Sigmoid colon (tissue), 6 donors: ENCODE measurements at regions not wholly inside any gene's neighbourhood (a gene's known extent, or its start where the extent isn't known, plus 50 kb on each side); places are given as distances from the start of the nearest gene placed in this dataset.

Source experiments
- DNase-seq: peaks from one replicate; pipeline ENCODE4 v3.0.0-alpha.2; 2019
- H3K27ac ChIP-seq, 4 donors: fragments of 200-600 bp; sonication (generic); one replicate each; pipeline ENCODE4 v1.5.1; 2016 to 2019; ENCODE audit warnings: mild to moderate bottlenecking in 1 of 4
- H3K27me3 ChIP-seq, 3 donors: fragments of 200-600 bp; sonication (generic); one replicate each; pipeline ENCODE4 v1.5.1; 2019; ENCODE audit warnings: mild to moderate bottlenecking in 1 of 3
- H3K36me3 ChIP-seq, 4 donors: fragments of 200-600 bp; sonication (generic); one replicate each; pipeline ENCODE4 v1.5.1; 2016 to 2019
- H3K4me1 ChIP-seq, 4 donors: fragments of 200-600 bp; sonication (generic); one replicate each; pipeline ENCODE4 v1.5.1; 2017 to 2019
- H3K4me3 ChIP-seq, 4 donors: fragments of 200-600 bp; sonication (generic); one replicate each; pipeline ENCODE4 v1.5.1; 2017 to 2019; ENCODE audit warnings: mild to moderate bottlenecking in 2 of 4, moderate library complexity in 1 of 4
- H3K9me3 ChIP-seq, 4 donors: fragments of 200-600 bp in 3 of 4; sonication (generic) in 3 of 4; one replicate each; pipeline versions ENCODE4 v1.5.1 to v1.6.1; 2013 to 2019
- EP300 ChIP-seq, 4 donors: sonication (generic); formaldehyde crosslinking; IDR thresholded peaks; one replicate each; pipeline ENCODE4 v1.6.1; 2017; ENCODE audit warnings: antibody characterized with exemption in 4 of 4
- POLR2A ChIP-seq, 2 donors: fragments of 450-650 bp; IDR thresholded peaks; one replicate each; pipeline ENCODE4 v1.6.1; 2016; ENCODE audit warnings: antibody characterized with exemption in 2 of 2, mild to moderate bottlenecking in 2 of 2, moderate library complexity in 2 of 2
- POLR2AphosphoS5 ChIP-seq, 4 donors: sonication (generic); formaldehyde crosslinking; IDR thresholded peaks; one replicate each; pipeline ENCODE4 v1.6.1; 2017; ENCODE audit warnings: antibody characterized with exemption in 4 of 4
- WGBS, 2 donors: extraction: QIAGEN DNeasy Blood & Tissue Kit; methylation state at CpG; one replicate each; pipeline ENCODE4 v1.1.7; 2013; 5-methylcytosine and 5-hydroxymethylcytosine counted together
- intact Hi-C: fragments of 100-400 bp; cut with DNase I; formaldehyde crosslinking; loops from one replicate; pipeline ENCODE4 v1.15.1; 2023
- TF ChIP-seq, protein P1 (sequence below), 4 experiments: fragments of 450-650 bp in 3 of 4; fragments of 200-600 bp in 1 of 4; IDR thresholded peaks; one replicate each; pipeline ENCODE4 v1.5.1; 2016 to 2019; ENCODE audit warnings: antibody characterized with exemption in 4 of 4, mild to moderate bottlenecking in 3 of 4, moderate library complexity in 2 of 4
- donor health status: healthy with polysubstance abuse.
- donor health status: healthy.

DNA sequence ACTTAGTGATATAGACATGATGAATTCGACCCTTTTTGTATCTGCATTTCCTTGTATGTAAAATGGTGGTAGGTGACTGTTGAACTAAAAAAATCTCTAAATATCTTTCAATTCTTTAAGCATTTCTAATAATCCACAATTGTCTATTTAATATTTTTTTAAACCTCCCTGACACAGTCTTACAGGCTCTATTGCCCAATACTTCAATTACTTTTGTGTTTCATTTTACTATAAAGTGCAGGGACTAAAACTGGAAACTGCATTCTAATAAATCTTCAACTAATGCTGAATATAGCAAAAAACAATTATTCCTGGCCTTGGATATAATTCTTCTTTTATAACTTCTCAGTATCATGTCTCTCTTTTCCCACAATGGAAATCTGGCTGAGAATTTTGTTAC lies 202.7 kb upstream of the PIK3R1 start:
- 83 to 86% methylated on average over 1 of the region's 1 CpG for WGBS, 2 donors
- intact Hi-C loops = no loop called here
- TF ChIP-seq POLR2AphosphoS5 (IDR thresholded peaks at IDR 0.05) = no peak
- TF ChIP-seq, protein P1, sequence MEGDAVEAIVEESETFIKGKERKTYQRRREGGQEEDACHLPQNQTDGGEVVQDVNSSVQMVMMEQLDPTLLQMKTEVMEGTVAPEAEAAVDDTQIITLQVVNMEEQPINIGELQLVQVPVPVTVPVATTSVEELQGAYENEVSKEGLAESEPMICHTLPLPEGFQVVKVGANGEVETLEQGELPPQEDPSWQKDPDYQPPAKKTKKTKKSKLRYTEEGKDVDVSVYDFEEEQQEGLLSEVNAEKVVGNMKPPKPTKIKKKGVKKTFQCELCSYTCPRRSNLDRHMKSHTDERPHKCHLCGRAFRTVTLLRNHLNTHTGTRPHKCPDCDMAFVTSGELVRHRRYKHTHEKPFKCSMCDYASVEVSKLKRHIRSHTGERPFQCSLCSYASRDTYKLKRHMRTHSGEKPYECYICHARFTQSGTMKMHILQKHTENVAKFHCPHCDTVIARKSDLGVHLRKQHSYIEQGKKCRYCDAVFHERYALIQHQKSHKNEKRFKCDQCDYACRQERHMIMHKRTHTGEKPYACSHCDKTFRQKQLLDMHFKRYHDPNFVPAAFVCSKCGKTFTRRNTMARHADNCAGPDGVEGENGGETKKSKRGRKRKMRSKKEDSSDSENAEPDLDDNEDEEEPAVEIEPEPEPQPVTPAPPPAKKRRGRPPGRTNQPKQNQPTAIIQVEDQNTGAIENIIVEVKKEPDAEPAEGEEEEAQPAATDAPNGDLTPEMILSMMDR (IDR thresholded peaks at IDR 0.05) = no peak
- no peak for TF ChIP-seq POLR2A (IDR thresholded peaks at IDR 0.05)
- no peak for TF ChIP-seq EP300 (IDR thresholded peaks at IDR 0.05)
- Histone ChIP-seq H3K36me3 (no peaks in the 10 kb centered on the region), H3K9me3 (no peaks in the 10 kb centered on the region), H3K4me3 (no peak overlapping the region), H3K27ac (no peak overlapping the region), H3K27me3 (no peaks in the 10 kb centered on the region), H3K4me1 (no peaks in the 10 kb centered on the region)
- DNase-seq = no peak

DNA sequence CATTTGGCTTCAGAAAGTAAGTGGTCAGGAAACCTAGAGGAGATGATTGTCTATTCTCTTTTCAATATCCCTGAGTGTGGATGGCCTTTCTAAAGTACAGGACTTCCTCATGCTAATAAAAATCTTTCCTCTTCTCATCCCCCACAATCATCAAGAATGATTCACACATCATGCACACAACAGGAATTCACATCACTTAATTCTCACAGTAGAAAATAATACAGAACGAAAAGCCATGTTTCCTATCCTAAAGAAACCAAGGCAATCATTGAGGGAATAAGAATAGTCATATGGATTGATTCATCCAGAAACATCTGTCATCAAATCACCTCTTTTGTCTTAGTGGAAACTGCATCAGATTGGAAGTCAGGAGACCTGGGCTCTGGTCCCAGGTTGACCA lies 203.1 kb upstream of the PIK3R1 start:
- H3K4me1 ChIP-seq = no peaks in the 10 kb centered on the region
- intact Hi-C loops = no loop called here
- H3K27me3 ChIP-seq = no peaks in the 10 kb centered on the region
- H3K36me3 ChIP-seq = no peaks in the 10 kb centered on the region
- DNase-seq = no peak
- TF ChIP-seq POLR2A (IDR thresholded peaks at IDR 0.05) (no peak), EP300 (IDR thresholded peaks at IDR 0.05) (no peak)
- TF ChIP-seq, protein P1 (IDR thresholded peaks at IDR 0.05) = no peak
- H3K9me3 ChIP-seq = no peaks in the 10 kb centered on the region
- WGBS, 2 donors = 63 to 97% methylated on average over 1 of the region's 1 CpG
- no peak overlapping the region for H3K4me3 ChIP-seq
- no peak overlapping the region for H3K27ac ChIP-seq

DNA sequence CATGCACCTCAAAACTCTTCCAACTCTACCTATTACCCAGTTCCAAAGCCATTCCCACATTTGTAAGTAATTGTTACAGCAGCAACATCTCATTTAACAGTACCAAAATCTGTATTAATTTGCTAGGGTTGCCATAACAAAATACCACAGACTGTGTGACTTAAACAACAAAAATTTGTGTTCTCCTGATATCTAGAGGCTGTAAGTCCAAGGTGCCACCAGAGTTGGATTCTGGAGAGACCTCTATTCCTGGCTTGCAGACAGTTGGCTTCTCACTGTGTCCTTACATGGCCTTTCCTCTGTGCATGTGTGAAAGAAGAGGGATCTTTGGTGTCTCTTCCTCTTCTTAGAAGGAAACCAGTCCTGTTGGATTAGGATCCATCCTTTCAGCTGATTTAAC lies 203.8 kb upstream of the PIK3R1 start:
- intact Hi-C loops = no loop called here
- TF ChIP-seq EP300 (IDR thresholded peaks at IDR 0.05) (no peak), POLR2A (IDR thresholded peaks at IDR 0.05) (no peak)
- TF ChIP-seq, protein P1 (IDR thresholded peaks at IDR 0.05) = no peak
- Histone ChIP-seq H3K27ac (no peak overlapping the region), H3K9me3 (no peaks in the 10 kb centered on the region), H3K4me1 (no peaks in the 10 kb centered on the region), H3K27me3 (no peaks in the 10 kb centered on the region), H3K4me3 (no peak overlapping the region), H3K36me3 (no peaks in the 10 kb centered on the region)
- no peak for DNase-seq

DNA sequence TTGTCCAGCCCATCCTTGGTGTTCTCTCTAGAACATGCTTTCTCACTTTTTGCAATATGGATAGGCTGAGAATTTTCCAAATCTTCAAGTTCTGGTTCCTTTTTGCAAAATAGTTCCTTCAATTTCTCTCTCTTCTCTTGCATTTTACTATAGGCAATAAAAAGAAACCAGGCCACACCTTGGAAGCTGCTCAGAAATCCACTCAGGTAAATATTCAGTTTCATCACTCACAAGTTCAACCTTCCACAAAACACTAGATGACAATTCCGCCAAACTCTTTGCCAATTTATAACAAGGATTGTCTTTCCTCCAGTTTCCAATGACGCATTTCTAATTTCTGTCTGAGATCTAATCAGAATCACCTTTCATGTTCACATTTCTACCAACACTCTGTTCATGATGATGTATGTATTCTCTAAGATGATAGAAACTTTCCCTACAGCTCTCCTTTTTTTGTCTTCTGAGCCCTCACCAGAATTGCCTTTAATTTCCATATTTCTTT lies 204.2 kb upstream of the PIK3R1 start:
- H3K27me3 ChIP-seq = no peaks in the 10 kb centered on the region
- WGBS, 2 donors = 36 to 85% methylated on average over 2 of the region's 2 CpGs
- no peak for TF ChIP-seq POLR2AphosphoS5 (IDR thresholded peaks at IDR 0.05)
- TF ChIP-seq, protein P1 (IDR thresholded peaks at IDR 0.05) = no peak
- TF ChIP-seq EP300 (IDR thresholded peaks at IDR 0.05) = no peak
- TF ChIP-seq POLR2A (IDR thresholded peaks at IDR 0.05) = no peak

DNA sequence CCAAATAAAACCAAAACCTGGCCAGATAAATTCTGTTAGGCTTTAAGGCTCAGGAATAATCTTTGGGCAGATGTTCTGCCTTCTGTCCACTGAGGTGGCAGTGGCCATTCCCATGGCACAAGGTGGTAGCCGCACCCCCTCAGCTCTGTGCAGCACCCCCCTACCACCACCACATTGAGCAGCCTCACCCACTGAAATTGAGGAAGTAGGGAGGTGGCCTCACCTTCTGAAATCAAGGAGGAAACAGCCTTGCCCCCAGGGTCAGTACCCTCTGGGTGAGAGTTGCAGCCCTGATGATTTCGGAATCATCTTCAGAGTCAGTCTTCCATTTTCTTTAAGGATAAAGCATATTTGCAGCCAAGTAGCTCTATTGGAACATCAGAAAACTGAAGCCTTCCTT lies 204.8 kb upstream of the PIK3R1 start:
- no peaks in the 10 kb centered on the region for H3K9me3 ChIP-seq
- 85% methylated on average over 2 of the region's 2 CpGs for WGBS, 2 donors

More for the DNA sequence above, 204.2 kb upstream of the PIK3R1 start:
- DNase-seq = no peak
- Histone ChIP-seq H3K9me3 (no peaks in the 10 kb centered on the region), H3K4me1 (no peaks in the 10 kb centered on the region), H3K4me3 (no peak overlapping the region), H3K36me3 (no peaks in the 10 kb centered on the region), H3K27ac (no peak overlapping the region)
- intact Hi-C loops = no loop called here

More for the DNA sequence above, 204.8 kb upstream of the PIK3R1 start:
- intact Hi-C loops = no loop called here
- TF ChIP-seq POLR2A (IDR thresholded peaks at IDR 0.05) (no peak), EP300 (IDR thresholded peaks at IDR 0.05) (no peak), POLR2AphosphoS5 (IDR thresholded peaks at IDR 0.05) (no peak)
- TF ChIP-seq, protein P1 (IDR thresholded peaks at IDR 0.05) = no peak
- H3K4me1 ChIP-seq = no peaks in the 10 kb centered on the region
- no peak overlapping the region for H3K4me3 ChIP-seq
- DNase-seq = no peak
- H3K27me3 ChIP-seq = no peaks in the 10 kb centered on the region
- no peaks in the 10 kb centered on the region for H3K36me3 ChIP-seq
- H3K27ac ChIP-seq = no peak overlapping the region
